Pancreas (tissue), 10 donors: ENCODE measurements at regions not wholly inside any gene's neighbourhood (a gene's known extent, or its start where the extent isn't known, plus 50 kb on each side); places are given as distances from the start of the nearest gene placed in this dataset.

ENCODE experiments used
- ATAC-seq, 4 donors: fragments of 200-7000 bp; cut with Tn5 transposase; one replicate each; pipeline versions ENCODE4 v1.8.0 to v1.9.1; 2020; ENCODE audit warnings: mild to moderate bottlenecking in 4 of 4, moderate library complexity in 4 of 4
- DNase-seq, 6 donors: peaks; one replicate each; pipeline ENCODE4 v3.0.0-alpha.2; 2020
- FAIRE-seq: peaks from 2 replicates; lab custom pipeline; 2012; peaks lifted over from hg19 to GRCh38; lab: Jason Lieb, UNC
- H3K27ac ChIP-seq, 4 donors: fragments of 200-600 bp; sonication (generic); 1 replicate in 3 of 4; 2 replicates in 1 of 4; pipeline versions ENCODE4 v1.5.0 to v1.8.0; 2020
- H3K27me3 ChIP-seq, 4 donors: fragments of 200-600 bp; one replicate each; pipeline ENCODE4 v1.8.0; 2021
- H3K36me3 ChIP-seq, 3 donors: fragments of 200-600 bp; sonication (generic) in 1 of 3; one replicate each; pipeline versions ENCODE4 v1.5.0 to v1.8.0; 2020 to 2021
- H3K4me1 ChIP-seq, 3 donors: fragments of 200-600 bp; one replicate each; pipeline ENCODE4 v1.8.0; 2021
- H3K4me3 ChIP-seq, 4 donors: fragments of 200-600 bp; sonication (generic) in 2 of 4; one replicate each; pipeline versions ENCODE4 v1.5.0 to v1.8.0; 2020 to 2021
- H3K9me3 ChIP-seq, 4 donors: fragments of 200-600 bp; one replicate each; pipeline ENCODE4 v1.8.0; 2021
- WGBS, 2 donors: extraction: QIAGEN DNeasy Blood & Tissue Kit; methylation state at CpG; one replicate each; pipeline ENCODE4 v1.1.7; 2013; 5-methylcytosine and 5-hydroxymethylcytosine counted together
- intact Hi-C, 3 donors: fragments of 100-400 bp; cut with DNase I; formaldehyde crosslinking; loops; one replicate each; pipeline versions ENCODE4 v1.11.1 to v1.14.2; 2022
- TF ChIP-seq, protein P1 (sequence below), 4 donors: fragments of 200-600 bp; sonication (generic) in 3 of 4; IDR thresholded peaks; one replicate each; pipeline versions ENCODE4 v1.5.0 to v1.8.0; 2021; ENCODE audit warnings: antibody characterized with exemption in 4 of 4
- donor health status: healthy with polysubstance abuse.
- donor health status: DM: no; HTN: no; CAD: no; lungs with moderate emphysema.
- donor health status: DM: no; HTN: no; CAD: no.
- donor health status: control.
- donor health status: control.
- donor health status: Bipolar disorder and iron deficiency.
- donor health status: DM: yes; HTN: yes; CAD: no.
- donor health status: DM: no; HTN: no; CAD: no.
- donor health status: DM: no; HTN: no; CAD: no.
- donor health status: DM: yes; HTN: yes; CAD: no.

DNA sequence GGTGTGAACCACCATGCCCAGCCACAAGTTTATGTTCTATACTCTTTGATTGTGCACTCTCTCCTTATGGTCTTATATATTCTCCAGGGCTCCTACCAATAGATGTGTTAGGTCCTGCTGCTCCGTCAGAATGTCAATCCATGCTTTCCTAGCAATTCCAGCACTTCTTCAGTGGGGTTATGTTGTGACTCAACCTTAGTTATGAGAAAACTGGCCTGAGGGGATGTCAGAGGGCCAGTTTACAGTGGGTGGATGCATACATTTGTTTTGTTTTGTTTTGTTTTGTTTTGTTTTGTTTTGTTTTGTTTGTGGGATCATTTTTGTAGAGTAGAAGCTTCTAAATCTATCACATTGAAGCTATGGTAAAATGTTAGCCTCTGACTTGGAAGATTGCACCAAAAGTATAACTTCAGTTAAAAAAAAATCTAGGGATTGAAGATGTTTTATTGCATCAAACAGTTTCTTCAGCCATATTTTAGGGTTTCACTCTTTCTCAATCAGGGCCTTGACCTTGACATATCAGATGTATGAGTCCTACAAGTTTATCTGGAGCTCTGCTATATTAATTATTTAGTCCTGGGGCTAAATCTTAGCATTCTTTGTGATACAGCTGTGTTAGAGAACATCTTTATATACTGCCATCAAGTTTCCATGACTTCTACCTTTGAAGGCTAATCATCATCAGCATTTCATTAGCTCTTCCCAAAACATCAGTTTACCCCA is 191.6 kb upstream of the CNTN5 start:
- Histone ChIP-seq H3K4me3 (no peak overlapping the region), H3K4me1 (no peaks in the 10 kb centered on the region), H3K27me3 (no peaks in the 10 kb centered on the region), H3K9me3 (no peaks in the 10 kb centered on the region), H3K36me3 (no peaks in the 10 kb centered on the region), H3K27ac (no peak overlapping the region)
- ATAC-seq (no peak), FAIRE-seq (no peak), DNase-seq (no peak)
- TF ChIP-seq, protein P1, sequence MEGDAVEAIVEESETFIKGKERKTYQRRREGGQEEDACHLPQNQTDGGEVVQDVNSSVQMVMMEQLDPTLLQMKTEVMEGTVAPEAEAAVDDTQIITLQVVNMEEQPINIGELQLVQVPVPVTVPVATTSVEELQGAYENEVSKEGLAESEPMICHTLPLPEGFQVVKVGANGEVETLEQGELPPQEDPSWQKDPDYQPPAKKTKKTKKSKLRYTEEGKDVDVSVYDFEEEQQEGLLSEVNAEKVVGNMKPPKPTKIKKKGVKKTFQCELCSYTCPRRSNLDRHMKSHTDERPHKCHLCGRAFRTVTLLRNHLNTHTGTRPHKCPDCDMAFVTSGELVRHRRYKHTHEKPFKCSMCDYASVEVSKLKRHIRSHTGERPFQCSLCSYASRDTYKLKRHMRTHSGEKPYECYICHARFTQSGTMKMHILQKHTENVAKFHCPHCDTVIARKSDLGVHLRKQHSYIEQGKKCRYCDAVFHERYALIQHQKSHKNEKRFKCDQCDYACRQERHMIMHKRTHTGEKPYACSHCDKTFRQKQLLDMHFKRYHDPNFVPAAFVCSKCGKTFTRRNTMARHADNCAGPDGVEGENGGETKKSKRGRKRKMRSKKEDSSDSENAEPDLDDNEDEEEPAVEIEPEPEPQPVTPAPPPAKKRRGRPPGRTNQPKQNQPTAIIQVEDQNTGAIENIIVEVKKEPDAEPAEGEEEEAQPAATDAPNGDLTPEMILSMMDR (IDR thresholded peaks at IDR 0.05): no peak
- intact Hi-C loops: no loop called here
- 51 to 65% methylated on average over 1 of the region's 1 CpG for WGBS, 2 donors

DNA sequence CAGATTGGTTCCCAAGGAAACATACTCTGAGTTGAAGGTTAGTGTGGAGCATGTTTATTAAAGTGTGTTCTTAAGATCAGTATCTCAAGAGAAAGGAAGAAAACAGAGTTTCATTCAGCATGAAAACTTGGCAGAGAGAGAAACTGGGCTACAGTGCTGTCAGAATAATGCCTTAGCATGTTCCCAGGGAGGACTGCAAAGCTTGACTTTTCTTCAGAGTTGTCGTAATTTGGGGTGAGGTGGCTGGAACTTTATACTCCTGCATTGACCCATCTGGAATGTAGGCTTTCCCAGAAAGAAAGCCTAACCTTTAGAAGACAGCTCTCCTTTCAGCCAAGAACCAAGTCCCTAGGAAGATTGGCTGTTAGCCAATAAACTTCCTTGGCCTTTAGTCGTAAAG is 190.8 kb upstream of the CNTN5 start:
- 69 to 75% methylated on average over 2 of the region's 2 CpGs for WGBS, 2 donors
- TF ChIP-seq, protein P1 (IDR thresholded peaks at IDR 0.05): no peak
- Histone ChIP-seq H3K27me3 (no peaks in the 10 kb centered on the region), H3K27ac (no peak overlapping the region), H3K36me3 (no peaks in the 10 kb centered on the region), H3K4me1 (no peaks in the 10 kb centered on the region), H3K9me3 (no peaks in the 10 kb centered on the region), H3K4me3 (no peak overlapping the region)
- no peak for DNase-seq
- intact Hi-C loops: no loop called here
- no peak for FAIRE-seq
- no peak for ATAC-seq

DNA sequence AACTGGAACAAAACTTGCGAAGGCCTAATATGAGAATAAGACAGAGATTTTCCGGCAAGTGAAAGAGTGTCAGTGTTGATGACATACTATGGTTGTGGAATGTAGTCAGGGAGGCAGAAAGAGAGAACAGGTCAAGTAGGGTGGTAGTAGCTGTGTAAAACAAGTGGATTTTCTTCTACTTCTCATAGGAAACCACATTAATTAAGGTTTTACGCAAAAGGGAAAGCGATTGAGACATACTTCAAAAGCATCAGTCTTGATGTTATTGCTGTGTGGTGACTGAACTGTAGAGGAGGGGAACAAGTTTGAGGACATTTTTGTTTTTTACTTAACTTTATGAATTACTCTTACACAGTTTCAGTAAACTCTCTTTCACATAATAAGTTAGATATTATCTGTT is 186.0 kb upstream of the CNTN5 start:
- no peaks in the 10 kb centered on the region for H3K36me3 ChIP-seq
- no peak for DNase-seq
- no peaks in the 10 kb centered on the region for H3K4me1 ChIP-seq
- FAIRE-seq: no peak
- 79 to 88% methylated on average over 4 of the region's 4 CpGs for WGBS, 2 donors
- no peak overlapping the region for H3K27ac ChIP-seq
- no peaks in the 10 kb centered on the region for H3K27me3 ChIP-seq
- H3K4me3 ChIP-seq: no peak overlapping the region
- ATAC-seq: no peak
- TF ChIP-seq, protein P1 (IDR thresholded peaks at IDR 0.05): no peak
- intact Hi-C loops: no loop called here
- H3K9me3 ChIP-seq: no peaks in the 10 kb centered on the region

DNA sequence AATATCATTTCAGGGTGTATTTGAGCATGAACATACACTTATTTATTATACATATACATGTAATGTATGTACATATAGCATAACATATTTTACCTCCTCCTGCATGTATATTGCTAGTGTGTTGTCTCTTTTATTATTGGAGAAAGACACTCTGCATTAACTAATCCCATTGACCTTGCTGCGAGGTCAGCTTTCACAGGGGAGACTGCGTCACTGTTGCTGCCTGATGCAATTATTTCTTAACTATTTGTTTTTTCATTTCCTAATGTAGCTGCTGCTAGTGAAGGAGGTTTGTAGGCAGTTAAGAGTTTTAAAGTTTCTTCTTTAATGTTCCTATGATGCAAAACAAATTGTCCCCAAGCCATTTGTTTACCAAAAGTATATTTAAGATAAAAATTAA is 185.4 kb upstream of the CNTN5 start:
- Histone ChIP-seq H3K4me1 (no peaks in the 10 kb centered on the region), H3K27ac (no peak overlapping the region), H3K9me3 (no peaks in the 10 kb centered on the region), H3K36me3 (no peaks in the 10 kb centered on the region), H3K4me3 (no peak overlapping the region), H3K27me3 (no peaks in the 10 kb centered on the region)
- FAIRE-seq: no peak
- TF ChIP-seq, protein P1 (IDR thresholded peaks at IDR 0.05): no peak
- ATAC-seq: no peak
- DNase-seq: no peak
- 20 to 36% methylated on average over 2 of the region's 2 CpGs for WGBS, 2 donors
- intact Hi-C loops: no loop called here

DNA sequence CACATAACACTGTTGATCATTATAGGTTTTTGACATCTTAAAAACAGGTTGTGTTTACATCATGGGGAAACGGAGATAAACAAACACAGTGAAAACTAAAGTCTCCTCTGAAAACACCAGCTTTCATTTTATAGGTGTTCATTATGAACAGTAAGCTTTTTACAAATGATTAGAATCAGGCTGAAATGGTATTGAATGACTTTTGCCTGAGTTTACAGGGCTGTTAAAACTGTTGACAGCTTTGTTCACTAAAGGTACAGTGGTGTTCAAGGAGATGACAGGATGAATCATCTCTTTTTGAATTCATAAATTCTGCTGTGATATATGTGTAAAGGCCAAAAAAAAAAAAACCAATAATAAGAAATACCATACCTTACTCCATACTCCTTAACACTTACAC is 184.6 kb upstream of the CNTN5 start:
- Histone ChIP-seq H3K4me3 (no peak overlapping the region), H3K27me3 (no peaks in the 10 kb centered on the region), H3K36me3 (no peaks in the 10 kb centered on the region), H3K27ac (no peak overlapping the region), H3K4me1 (no peaks in the 10 kb centered on the region), H3K9me3 (no peaks in the 10 kb centered on the region)
- intact Hi-C loops: no loop called here
- no peak for ATAC-seq
- TF ChIP-seq, protein P1 (IDR thresholded peaks at IDR 0.05): no peak
- no peak for FAIRE-seq
- no peak for DNase-seq
- WGBS, 2 donors: 27 to 28% methylated on average over 1 of the region's 1 CpG
